Retina (tissue), 1 donor: ENCODE measurements at regions not wholly inside any gene's neighbourhood (a gene's known extent, or its start where the extent isn't known, plus 50 kb on each side); places are given as distances from the start of the nearest gene placed in this dataset.
"Not testable (repeated sequence)": the region's sequence is repeated elsewhere in the genome, so short reads cannot be mapped to it uniquely, and the experiment has no call there.

Experiments used
- DNase-seq: peaks from one replicate; pipeline ENCODE4 v3.0.0-alpha.2; 2016

GRCh38 chr9:115757461-115757860, 396.1 kb upstream of the PAPPA start:
- no peak for DNase-seq

- DNase-seq: no peak
Measured at GRCh38 chr9:115758441-115758840, 395.1 kb upstream of the PAPPA start.

GRCh38 chr9:115759426-115759825, 394.2 kb upstream of the PAPPA start:
- DNase-seq: no peak

GRCh38 chr9:115764645-115765044, 388.9 kb upstream of the PAPPA start:
- DNase-seq: no peak

- DNase-seq: no peak
Measured at GRCh38 chr9:115765060-115765459, 388.5 kb upstream of the PAPPA start.

GRCh38 chr9:115766370-115766955, 387.1 kb upstream of the PAPPA start:
- peak; percentile 11 for DNase-seq

- no peak for DNase-seq
Measured at GRCh38 chr9:115770521-115770920, 383.1 kb upstream of the PAPPA start.

- peak; percentile 3 for DNase-seq
Measured at GRCh38 chr9:115775659-115776058, 377.9 kb upstream of the PAPPA start.

GRCh38 chr9:115777610-115778009, 376.0 kb upstream of the PAPPA start:
- no peak for DNase-seq

GRCh38 chr9:115781070-115781736, 372.4 kb upstream of the PAPPA start:
- no peak for DNase-seq

- DNase-seq: no peak
Measured at GRCh38 chr9:115786321-115786720, 367.3 kb upstream of the PAPPA start.

- DNase-seq: no peak
Measured at GRCh38 chr9:115790520-115790919, 363.1 kb upstream of the PAPPA start.

GRCh38 chr9:115794921-115795475, 358.6 kb upstream of the PAPPA start:
- no peak for DNase-seq

- no peak for DNase-seq
Measured at GRCh38 chr9:115799734-115800133, 353.9 kb upstream of the PAPPA start.

GRCh38 chr9:115804206-115804605, 349.4 kb upstream of the PAPPA start:
- no peak for DNase-seq

- DNase-seq: no peak
Measured at GRCh38 chr9:115808108-115808507, 345.5 kb upstream of the PAPPA start.

GRCh38 chr9:115808695-115809094, 344.9 kb upstream of the PAPPA start:
- DNase-seq: no peak

- no peak for DNase-seq
Measured at GRCh38 chr9:115810166-115810565, 343.4 kb upstream of the PAPPA start.

GRCh38 chr9:115814081-115814480, 339.5 kb upstream of the PAPPA start:
- DNase-seq: no peak

- no peak for DNase-seq
Measured at GRCh38 chr9:115815786-115816185, 337.8 kb upstream of the PAPPA start.

GRCh38 chr9:115818651-115819050, 334.9 kb upstream of the PAPPA start:
- not testable (repeated sequence) for DNase-seq

- DNase-seq: no peak
Measured at GRCh38 chr9:115832031-115832430, 321.6 kb upstream of the PAPPA start.

GRCh38 chr9:115837618-115838017, 316.0 kb upstream of the PAPPA start:
- DNase-seq: no peak

- no peak for DNase-seq
Measured at GRCh38 chr9:115838417-115838816, 315.2 kb upstream of the PAPPA start.

GRCh38 chr9:115844433-115844832, 309.2 kb upstream of the PAPPA start:
- not testable (repeated sequence) for DNase-seq
